Stomach (tissue), 8 donors: ENCODE measurements at regions not wholly inside any gene's neighbourhood (a gene's known extent, or its start where the extent isn't known, plus 50 kb on each side); places are given as distances from the start of the nearest gene placed in this dataset.

ENCODE experiments used
- DNase-seq, 2 donors: peaks; one replicate each; pipeline versions ENCODE4 v3.0.0 to v3.0.0-alpha.2; 2013 to 2019
- H3K27ac ChIP-seq, 5 donors: fragments of 200-600 bp in 4 of 5; sonication (generic) in 4 of 5; one replicate each; pipeline ENCODE4 v1.5.1; 2013 to 2019; ENCODE audit warnings: mild to moderate bottlenecking in 1 of 5, moderate library complexity in 1 of 5
- H3K27me3 ChIP-seq, 3 donors: fragments of 200-600 bp; sonication (generic); one replicate each; pipeline ENCODE4 v1.5.1; 2017 to 2019; ENCODE audit warnings: mixed run types in 1 of 3
- H3K36me3 ChIP-seq, 4 donors: fragments of 200-600 bp; sonication (generic); 1 replicate in 3 of 4; 2 replicates in 1 of 4; pipeline ENCODE4 v1.5.1; 2016 to 2019
- H3K4me1 ChIP-seq, 4 donors: fragments of 200-600 bp; sonication (generic); one replicate each; pipeline ENCODE4 v1.5.1; 2016 to 2019
- H3K4me3 ChIP-seq, 4 donors: fragments of 200-600 bp; sonication (generic) in 3 of 4; one replicate each; pipeline ENCODE4 v1.5.1; 2016 to 2019; ENCODE audit warnings: mild to moderate bottlenecking in 1 of 4
- H3K9me3 ChIP-seq, 4 donors: fragments of 200-600 bp; sonication (generic); one replicate each; pipeline ENCODE4 v1.5.1; 2016 to 2019
- EP300 ChIP-seq: sonication (generic); formaldehyde crosslinking; IDR thresholded peaks from one replicate; pipeline ENCODE4 v1.6.1; 2017; ENCODE audit warnings: antibody characterized with exemption
- POLR2A ChIP-seq, 4 donors: fragments of 450-650 bp; IDR thresholded peaks; one replicate each; pipeline ENCODE4 v1.6.1; 2016; ENCODE audit warnings: antibody characterized with exemption in 4 of 4, control low read depth in 2 of 4, mild to moderate bottlenecking in 1 of 4, moderate library complexity in 1 of 4
- POLR2AphosphoS5 ChIP-seq, 3 donors: sonication (generic); formaldehyde crosslinking; IDR thresholded peaks; one replicate each; pipeline ENCODE4 v1.6.1; 2016; ENCODE audit warnings: antibody characterized with exemption in 3 of 3
- WGBS, 5 donors: extraction: QIAGEN DNeasy Blood & Tissue Kit in 3 of 5; methylation state at CpG; one replicate each; pipeline versions ENCODE4 v1.1.5 to v1.1.7; 2013 to 2018; 5-methylcytosine and 5-hydroxymethylcytosine counted together
- intact Hi-C: fragments of 100-400 bp; cut with DNase I; formaldehyde crosslinking; loops from one replicate; pipeline ENCODE4 v1.15.1; 2023; ENCODE audit warnings: low total_unique reads
- TF ChIP-seq, protein P1 (sequence below), 7 experiments: fragments of 450-650 bp in 4 of 7; fragments of 200-600 bp in 3 of 7; sonication (generic) in 3 of 7; IDR thresholded peaks; one replicate each; pipeline ENCODE4 v1.5.1; 2016 to 2019; ENCODE audit warnings: antibody characterized with exemption in 7 of 7, control low read depth in 2 of 7, mild to moderate bottlenecking in 1 of 7
- donor health status: healthy with polysubstance abuse.
- donor health status: Bipolar disorder and iron deficiency.
- donor health status: healthy.

GRCh38 chr21:16159971-16160350 is 430.2 kb downstream of the USP25 start:
- Histone ChIP-seq H3K9me3 (no peaks in the 10 kb centered on the region), H3K27me3 (no peaks in the 10 kb centered on the region), H3K36me3 (no peaks in the 10 kb centered on the region), H3K4me3 (no peak overlapping the region), H3K27ac (no peak overlapping the region), H3K4me1 (no peaks in the 10 kb centered on the region)
- TF ChIP-seq, protein P1, sequence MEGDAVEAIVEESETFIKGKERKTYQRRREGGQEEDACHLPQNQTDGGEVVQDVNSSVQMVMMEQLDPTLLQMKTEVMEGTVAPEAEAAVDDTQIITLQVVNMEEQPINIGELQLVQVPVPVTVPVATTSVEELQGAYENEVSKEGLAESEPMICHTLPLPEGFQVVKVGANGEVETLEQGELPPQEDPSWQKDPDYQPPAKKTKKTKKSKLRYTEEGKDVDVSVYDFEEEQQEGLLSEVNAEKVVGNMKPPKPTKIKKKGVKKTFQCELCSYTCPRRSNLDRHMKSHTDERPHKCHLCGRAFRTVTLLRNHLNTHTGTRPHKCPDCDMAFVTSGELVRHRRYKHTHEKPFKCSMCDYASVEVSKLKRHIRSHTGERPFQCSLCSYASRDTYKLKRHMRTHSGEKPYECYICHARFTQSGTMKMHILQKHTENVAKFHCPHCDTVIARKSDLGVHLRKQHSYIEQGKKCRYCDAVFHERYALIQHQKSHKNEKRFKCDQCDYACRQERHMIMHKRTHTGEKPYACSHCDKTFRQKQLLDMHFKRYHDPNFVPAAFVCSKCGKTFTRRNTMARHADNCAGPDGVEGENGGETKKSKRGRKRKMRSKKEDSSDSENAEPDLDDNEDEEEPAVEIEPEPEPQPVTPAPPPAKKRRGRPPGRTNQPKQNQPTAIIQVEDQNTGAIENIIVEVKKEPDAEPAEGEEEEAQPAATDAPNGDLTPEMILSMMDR (IDR thresholded peaks at IDR 0.05) = no peak
- TF ChIP-seq EP300 (no peak), POLR2AphosphoS5 (IDR thresholded peaks at IDR 0.05) (no peak)
- WGBS, 5 donors = 76 to 94% (median 89%) methylated on average over 2 of the region's 2 CpGs
- intact Hi-C loops = no loop called here
- DNase-seq = no peak

DNA sequence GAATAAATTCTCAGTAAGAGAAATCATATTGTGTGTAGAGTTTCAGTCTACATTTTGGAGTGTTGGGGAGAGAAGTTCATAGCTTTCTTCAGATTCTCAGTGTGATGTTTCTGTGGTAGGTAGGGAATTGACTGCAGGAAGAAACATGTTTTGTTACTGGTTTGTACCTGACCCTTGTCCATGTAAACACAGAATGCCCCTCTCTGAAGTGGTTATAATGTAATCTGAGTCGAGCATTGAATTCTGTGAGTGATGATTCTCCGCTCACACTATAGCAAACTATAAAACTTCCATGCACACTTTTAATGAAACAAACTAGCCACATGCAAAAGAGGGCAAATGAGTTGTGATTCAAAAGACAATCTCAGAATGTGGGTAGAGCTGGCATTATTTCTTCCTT is 433.2 kb downstream of the USP25 start:
- no peak for TF ChIP-seq POLR2A (IDR thresholded peaks at IDR 0.05)
- no peak for TF ChIP-seq POLR2AphosphoS5 (IDR thresholded peaks at IDR 0.05)
- TF ChIP-seq, protein P1 (IDR thresholded peaks at IDR 0.05) = no peak
- no peak for TF ChIP-seq EP300
- no peaks in the 10 kb centered on the region for H3K4me1 ChIP-seq
- no peak overlapping the region for H3K4me3 ChIP-seq
- H3K27me3 ChIP-seq = no peaks in the 10 kb centered on the region
- 68 to 73% (median 71%) methylated on average over 2 of the region's 2 CpGs for WGBS, 5 donors
- H3K27ac ChIP-seq = no peak overlapping the region
- no peaks in the 10 kb centered on the region for H3K9me3 ChIP-seq
- no peak for DNase-seq
- H3K36me3 ChIP-seq = no peaks in the 10 kb centered on the region
- intact Hi-C loops = no loop called here

- no peaks in the 10 kb centered on the region for H3K9me3 ChIP-seq
- TF ChIP-seq, protein P1 (IDR thresholded peaks at IDR 0.05) = no peak
- TF ChIP-seq EP300 = no peak
- no peak for TF ChIP-seq POLR2A (IDR thresholded peaks at IDR 0.05)
- TF ChIP-seq POLR2AphosphoS5 (IDR thresholded peaks at IDR 0.05) = no peak
- H3K4me1 ChIP-seq = peaks cover 3 to 6% (median 5%) of the 10 kb centered on the region in 4 donors
- no peaks in the 10 kb centered on the region for H3K27me3 ChIP-seq
- intact Hi-C loops = no loop called here
- WGBS, 5 donors = 53 to 81% (median 71%) methylated on average over 4 of the region's 4 CpGs
- no peak overlapping the region for H3K4me3 ChIP-seq
- DNase-seq = no peak
- H3K36me3 ChIP-seq = no peaks in the 10 kb centered on the region
- peak overlapping the region in 1 of 5 donors; percentile 21 for H3K27ac ChIP-seq
These were observed 439.3 kb downstream of the USP25 start for GRCh38 chr21:16169102-16169511.

- H3K9me3 ChIP-seq = no peaks in the 10 kb centered on the region
- WGBS, 5 donors = 26 to 72% (median 30%) methylated on average over 1 of the region's 1 CpG
- H3K27ac ChIP-seq = no peak overlapping the region
- H3K4me1 ChIP-seq = peaks cover 3 to 6% (median 5%) of the 10 kb centered on the region in 4 donors
- no peak for DNase-seq
- TF ChIP-seq, protein P1 (IDR thresholded peaks at IDR 0.05) = no peak
- TF ChIP-seq POLR2A (IDR thresholded peaks at IDR 0.05) (no peak), POLR2AphosphoS5 (IDR thresholded peaks at IDR 0.05) (no peak), EP300 (no peak)
- H3K36me3 ChIP-seq = no peaks in the 10 kb centered on the region
- H3K27me3 ChIP-seq = no peaks in the 10 kb centered on the region
- intact Hi-C loops = no loop called here
- H3K4me3 ChIP-seq = no peak overlapping the region
These were observed 440.0 kb downstream of the USP25 start for GRCh38 chr21:16169779-16170178.
